ENCODE measurements at regions not wholly inside any gene's neighbourhood (a gene's known extent, or its start where the extent isn't known, plus 50 kb on each side); places are given as distances from the start of the nearest gene placed in this dataset.
"Not testable (repeated sequence)": the region's sequence is repeated elsewhere in the genome, so short reads cannot be mapped to it uniquely, and the experiment has no call there.

DNA sequence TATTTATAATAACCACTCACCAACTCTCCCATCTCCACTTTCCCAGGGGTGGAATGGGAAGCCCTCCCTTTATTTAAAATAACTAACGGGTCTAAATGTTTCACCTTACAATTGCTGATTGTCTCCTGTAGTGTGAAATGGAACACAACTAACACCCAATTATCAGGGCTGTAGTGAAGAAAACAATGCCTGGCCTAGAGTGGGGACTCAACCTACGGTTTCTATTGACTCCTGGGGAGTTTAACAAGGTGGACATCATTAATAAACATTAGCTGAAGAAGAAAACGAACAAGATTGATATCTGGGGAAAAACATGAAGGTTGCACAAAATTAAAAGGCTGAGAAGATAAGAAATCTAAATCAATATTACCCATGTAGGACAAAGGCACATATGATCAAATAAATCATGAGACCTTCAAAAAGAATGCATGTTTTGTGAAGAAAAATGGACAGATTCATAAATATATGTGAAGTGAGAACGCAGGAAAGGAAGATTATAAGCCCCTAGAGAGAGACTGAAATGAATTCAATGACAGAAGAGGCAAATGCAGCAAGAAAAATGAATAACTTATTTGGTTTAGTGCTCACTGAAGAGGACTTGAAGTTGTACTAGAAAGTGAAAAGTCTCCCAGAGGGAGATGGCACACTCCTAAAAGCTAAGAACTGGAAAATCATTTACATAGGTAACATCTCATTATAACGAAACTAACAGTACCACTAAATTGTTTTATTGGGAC is 593.0 kb upstream of the AADAT start:
- no peak for TF ChIP-seq CTCF (conservative IDR thresholded peaks at IDR 0.05; ENCODE audit: control insufficient read depth, insufficient read depth, low read depth, low read length)
- no peak overlapping the region for H3K4me3 ChIP-seq (ENCODE audit: control insufficient read depth, low read depth, low read length)
- no peak for DNase-seq (ENCODE audit: low read depth)

DNA sequence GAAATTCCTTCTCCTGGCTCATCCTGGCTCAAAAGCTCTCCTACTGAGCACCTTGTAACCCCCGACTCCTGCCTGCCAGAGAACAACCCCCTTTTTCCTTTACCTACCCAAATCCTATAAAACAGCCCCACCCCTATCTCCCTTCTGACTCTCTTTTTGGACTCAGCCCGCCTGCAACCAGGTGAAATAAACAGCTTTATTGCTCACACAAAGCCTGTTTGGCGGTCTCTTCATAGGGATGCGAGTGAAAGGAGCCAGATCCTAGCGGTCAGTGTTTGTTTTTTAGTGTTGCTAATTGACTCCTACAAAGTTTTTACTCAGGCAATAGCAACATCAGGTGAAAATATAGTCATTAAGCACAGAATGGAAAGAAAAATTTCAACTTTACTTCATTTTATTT is 592.3 kb upstream of the AADAT start:
- not testable (repeated sequence) for H3K4me3 ChIP-seq (ENCODE audit: control insufficient read depth, low read depth, low read length); DNase-seq (ENCODE audit: low read depth)

DNA sequence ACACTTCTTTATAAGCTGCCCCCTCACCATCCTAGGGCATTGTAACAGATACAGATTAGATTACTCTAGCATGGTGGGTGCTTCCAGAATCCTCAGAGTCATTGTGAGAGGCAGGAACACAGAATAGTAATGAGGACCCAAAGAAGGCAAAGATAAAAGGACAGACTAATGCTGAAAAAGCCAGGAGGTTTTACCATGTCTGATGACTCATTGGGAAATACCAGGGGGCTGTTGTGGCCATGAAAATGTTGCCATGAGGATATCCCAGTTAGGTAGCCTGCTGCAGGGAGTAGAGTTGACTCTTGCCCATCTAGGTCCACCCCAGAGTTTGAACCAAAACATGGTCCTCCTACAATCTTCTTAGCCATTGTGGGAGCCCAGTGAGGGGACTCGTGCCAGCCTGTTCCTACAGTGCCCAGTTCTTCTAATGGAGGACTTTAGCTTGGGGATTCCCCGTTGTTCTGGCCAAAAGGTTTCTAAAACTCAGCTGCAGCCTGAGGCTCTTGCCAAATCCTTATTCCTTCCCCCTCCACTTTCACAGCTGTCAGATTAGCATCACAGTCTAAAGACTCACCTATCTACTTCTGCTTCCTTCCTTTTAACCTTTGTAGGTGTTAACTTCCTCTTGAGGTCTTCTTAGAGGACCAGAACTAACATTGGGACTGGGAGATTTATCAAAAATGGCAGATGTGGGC is 586.0 kb upstream of the AADAT start:
- TF ChIP-seq CTCF (conservative IDR thresholded peaks at IDR 0.05; ENCODE audit: control insufficient read depth, insufficient read depth, low read depth, low read length), result no peak
- H3K4me3 ChIP-seq (ENCODE audit: control insufficient read depth, low read depth, low read length), result no peak overlapping the region
- peak; percentile 40 for DNase-seq (ENCODE audit: low read depth)

DNA sequence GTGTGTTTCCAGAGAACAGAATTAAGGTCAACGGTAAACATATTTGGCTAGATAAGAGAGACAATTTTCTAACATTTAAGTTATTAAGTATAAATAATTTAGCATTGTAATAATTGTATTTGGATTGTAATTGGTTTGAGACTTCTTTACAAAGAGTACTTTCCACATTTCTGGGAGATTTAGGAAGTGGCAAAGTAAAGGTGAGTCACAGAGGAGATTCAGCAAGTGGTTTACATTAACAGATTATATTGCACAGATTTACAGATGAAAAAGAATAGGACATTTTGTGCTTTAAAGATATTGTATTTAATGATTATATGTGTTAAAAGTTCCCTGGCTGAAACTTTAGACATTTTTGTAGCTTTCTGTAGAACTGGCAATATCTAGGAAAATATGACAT is 584.4 kb upstream of the AADAT start:
- TF ChIP-seq CTCF (conservative IDR thresholded peaks at IDR 0.05; ENCODE audit: control insufficient read depth, insufficient read depth, low read depth, low read length), result no peak
- peak; percentile 50 for DNase-seq (ENCODE audit: low read depth)
- no peak overlapping the region for H3K4me3 ChIP-seq (ENCODE audit: control insufficient read depth, low read depth, low read length)

- DNase-seq (ENCODE audit: low read depth), result peak; percentile 57
- no peak overlapping the region for H3K4me3 ChIP-seq (ENCODE audit: control insufficient read depth, low read depth, low read length)
- TF ChIP-seq CTCF (conservative IDR thresholded peaks at IDR 0.05; ENCODE audit: control insufficient read depth, insufficient read depth, low read depth, low read length), result no peak
Measured at GRCh38 chr4:170672381-170672965, 582.7 kb upstream of the AADAT start.

DNA sequence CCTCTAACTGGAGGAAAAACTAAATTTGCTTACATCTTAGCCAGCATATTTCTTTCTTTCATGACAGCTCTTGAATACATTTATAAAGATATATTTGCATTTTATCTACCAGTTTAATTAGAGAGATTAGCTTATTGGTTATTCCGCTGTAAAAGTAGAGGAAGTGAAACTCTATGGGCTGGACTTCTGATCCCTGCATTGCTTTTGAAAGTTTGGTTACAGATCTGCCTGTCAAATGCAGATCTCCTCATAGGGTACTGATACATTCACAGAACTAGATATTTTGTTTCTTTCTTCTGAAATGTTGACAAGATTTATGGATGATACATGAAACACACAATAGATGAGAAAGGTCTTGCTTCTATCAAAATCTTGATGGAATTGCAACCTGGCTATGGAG is 581.4 kb upstream of the AADAT start:
- no peak for TF ChIP-seq CTCF (conservative IDR thresholded peaks at IDR 0.05; ENCODE audit: control insufficient read depth, insufficient read depth, low read depth, low read length)
- no peak overlapping the region for H3K4me3 ChIP-seq (ENCODE audit: control insufficient read depth, low read depth, low read length)
- no peak for DNase-seq (ENCODE audit: low read depth)

DNA sequence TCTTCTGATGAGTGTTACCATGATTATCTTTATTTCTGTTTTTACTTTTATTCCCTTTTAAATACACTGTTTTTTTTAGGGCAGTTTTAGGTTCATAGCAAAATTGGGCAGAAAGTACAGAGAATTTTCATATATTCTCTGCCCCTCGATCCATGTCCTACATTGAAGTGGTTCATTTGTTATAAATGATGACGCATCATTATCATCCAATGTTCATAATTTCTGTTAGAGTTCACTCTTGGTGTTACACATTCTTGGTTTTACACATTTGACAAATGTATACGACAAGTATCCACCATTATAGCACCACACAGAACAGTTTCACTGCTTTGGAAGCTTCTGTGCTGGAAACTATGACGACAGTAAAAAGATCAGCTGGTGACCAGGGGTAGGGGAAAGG is 578.1 kb upstream of the AADAT start:
- DNase-seq (ENCODE audit: low read depth), result no peak
- no peak overlapping the region for H3K4me3 ChIP-seq (ENCODE audit: control insufficient read depth, low read depth, low read length)
- TF ChIP-seq CTCF (conservative IDR thresholded peaks at IDR 0.05; ENCODE audit: control insufficient read depth, insufficient read depth, low read depth, low read length), result no peak
